ENCODE measurements at regions not wholly inside any gene's neighbourhood (a gene's known extent, or its start where the extent isn't known, plus 50 kb on each side); places are given as distances from the start of the nearest gene placed in this dataset.

DNA sequence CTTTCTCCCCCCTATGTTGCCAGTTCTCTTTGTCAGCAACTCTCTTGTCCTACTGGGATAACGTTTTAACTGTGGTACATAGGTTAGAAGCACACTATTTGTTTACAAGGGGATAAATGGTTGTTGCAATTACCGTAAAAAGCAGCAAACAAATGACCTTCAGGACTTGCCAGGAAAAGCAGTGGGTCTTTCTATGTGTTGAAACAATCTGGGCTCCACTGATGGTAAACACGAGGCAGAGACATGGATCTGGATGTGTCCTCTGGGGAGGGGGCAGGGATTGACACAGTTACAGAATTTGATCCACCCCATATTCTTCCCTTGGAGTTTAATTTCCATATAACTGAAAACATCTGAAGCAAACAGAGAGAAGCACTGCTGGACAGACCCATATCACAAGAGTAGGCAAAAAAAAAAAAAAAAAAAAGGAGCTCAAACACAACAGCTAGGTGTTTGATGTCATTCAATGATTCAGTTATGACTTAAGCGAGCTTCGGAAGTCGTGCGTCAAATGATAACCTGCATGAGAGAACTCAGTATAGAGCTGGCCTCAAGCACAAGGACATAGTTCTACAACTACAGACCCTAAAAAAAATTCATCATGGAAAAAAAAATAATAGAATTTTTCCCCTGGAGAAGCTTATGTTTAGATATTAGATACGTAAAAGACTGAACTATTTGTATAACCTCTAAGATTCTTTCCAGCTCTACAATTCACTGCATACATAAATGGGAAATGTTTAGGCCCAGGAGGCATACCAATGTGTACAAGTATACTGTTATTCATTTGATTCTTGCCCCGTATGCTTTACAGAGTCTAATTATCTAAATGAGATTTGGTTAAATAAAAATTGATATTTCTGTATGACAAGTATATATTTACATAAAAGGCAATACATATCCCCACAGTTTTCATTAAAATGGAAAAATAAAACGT, 127.7 kb downstream of the ALDH8A1 start:
- TF ChIP-seq, protein P1, sequence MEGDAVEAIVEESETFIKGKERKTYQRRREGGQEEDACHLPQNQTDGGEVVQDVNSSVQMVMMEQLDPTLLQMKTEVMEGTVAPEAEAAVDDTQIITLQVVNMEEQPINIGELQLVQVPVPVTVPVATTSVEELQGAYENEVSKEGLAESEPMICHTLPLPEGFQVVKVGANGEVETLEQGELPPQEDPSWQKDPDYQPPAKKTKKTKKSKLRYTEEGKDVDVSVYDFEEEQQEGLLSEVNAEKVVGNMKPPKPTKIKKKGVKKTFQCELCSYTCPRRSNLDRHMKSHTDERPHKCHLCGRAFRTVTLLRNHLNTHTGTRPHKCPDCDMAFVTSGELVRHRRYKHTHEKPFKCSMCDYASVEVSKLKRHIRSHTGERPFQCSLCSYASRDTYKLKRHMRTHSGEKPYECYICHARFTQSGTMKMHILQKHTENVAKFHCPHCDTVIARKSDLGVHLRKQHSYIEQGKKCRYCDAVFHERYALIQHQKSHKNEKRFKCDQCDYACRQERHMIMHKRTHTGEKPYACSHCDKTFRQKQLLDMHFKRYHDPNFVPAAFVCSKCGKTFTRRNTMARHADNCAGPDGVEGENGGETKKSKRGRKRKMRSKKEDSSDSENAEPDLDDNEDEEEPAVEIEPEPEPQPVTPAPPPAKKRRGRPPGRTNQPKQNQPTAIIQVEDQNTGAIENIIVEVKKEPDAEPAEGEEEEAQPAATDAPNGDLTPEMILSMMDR (conservative IDR thresholded peaks at IDR 0.05) = no peak
- TF ChIP-seq ZFX (IDR thresholded peaks at IDR 0.05) = no peak
